ENCODE measurements at regions not wholly inside any gene's neighbourhood (a gene's known extent, or its start where the extent isn't known, plus 50 kb on each side); places are given as distances from the start of the nearest gene placed in this dataset.
A peak's percentile ranks its signal among the peaks of the same experiment; 100 is the strongest.

- Histone ChIP-seq H2BK120ac (ENCODE audit: low read depth, low read length) (no peak overlapping the region), H3K14ac (replicated peaks; ENCODE audit: low read depth, low read length) (no peak overlapping the region), H2BK20ac (ENCODE audit: low read depth, low read length) (no peak overlapping the region), H4K5ac (ENCODE audit: low read depth, low read length) (no peak overlapping the region), H4K91ac (ENCODE audit: insufficient read depth, low read depth, low read length) (no peak overlapping the region), H3K23ac (ENCODE audit: low read depth, low read length) (no peak overlapping the region), H3K4me2 (ENCODE audit: low read depth, low read length) (no peak overlapping the region), H4K20me1 (ENCODE audit: insufficient read depth, low read length) (no peaks in the 10 kb centered on the region), H3K4me3 (ENCODE audit: insufficient read depth, low read depth, low read length) (no peak overlapping the region), H2BK15ac (ENCODE audit: low read depth, low read length) (no peak overlapping the region), H3K4ac (ENCODE audit: low read depth, low read length) (no peak overlapping the region), H3K18ac (ENCODE audit: low read depth, low read length) (no peak overlapping the region), H3K27ac (ENCODE audit: insufficient read depth, low read length) (no peak overlapping the region), H2AFZ (replicated peaks; ENCODE audit: low read length, poor library complexity) (no peak overlapping the region), H2AK9ac (replicated peaks; ENCODE audit: low read depth, low read length, poor library complexity) (no peak overlapping the region), H3K36me3 (ENCODE audit: control insufficient read depth, insufficient read depth, low read length) (no peaks in the 10 kb centered on the region), H4K8ac (ENCODE audit: low read depth in 2 of 2, low read length in 2 of 2) (no peak overlapping the region), H3K9ac (ENCODE audit: low read depth, low read length) (no peak overlapping the region), H3K56ac (ENCODE audit: extremely low read depth, insufficient read depth, low read length) (no peak overlapping the region), H2BK5ac (ENCODE audit: low read depth, low read length, poor library complexity, severe bottlenecking) (no peak overlapping the region), H3K4me1 (ENCODE audit: control insufficient read depth, insufficient read depth, low read length) (no peaks in the 10 kb centered on the region), H3K9me3 (ENCODE audit: control insufficient read depth, insufficient read depth, low read length) (no peaks in the 10 kb centered on the region), H3K79me1 (ENCODE audit: low read depth in 1 of 2, low read length in 2 of 2) (no peaks in the 10 kb centered on the region), H2AK5ac (ENCODE audit: low read depth, low read length) (no peak overlapping the region), H3K27me3 (ENCODE audit: control insufficient read depth, insufficient read depth, low read length) (peaks cover 9% of the 10 kb centered on the region; the same call in 1 of the 2 replicates), H3K9me1 (ENCODE audit: insufficient read depth, low read length) (no peaks in the 10 kb centered on the region)
- ATAC-seq (ENCODE audit: low read depth) (no peak), DNase-seq (no peak)
- TF ChIP-seq USF2 (IDR thresholded peaks at IDR 0.05; ENCODE audit: low read depth, low read length) (no peak), RFX5 (IDR thresholded peaks at IDR 0.05; ENCODE audit: low read depth, low read length) (peak; percentile 68; the same call in 1 of the 2 replicates), RCOR1 (IDR thresholded peaks at IDR 0.05; ENCODE audit: insufficient replicate concordance, low read length) (no peak), CHD1 (IDR thresholded peaks at IDR 0.05; ENCODE audit: low read depth, low read length) (no peak)
- BruUV-seq (replicated peaks): no TSS peak
- in situ Hi-C loops (cut with MboI; ENCODE audit: low sequenced_read_pairs): loop anchor here (10.0 kb wide), 1 partner anchor 57 kb away; no protein-coding TSS in a partner anchor
- no CpG with 5 or more reads among the region's 6 CpGs for WGBS, 2 experiments (ENCODE audit: extremely low coverage in 2 of 2, insufficient read length in 1 of 2)
- ChIA-PET CTCF (no interaction called here), POLR2A (ENCODE audit: unreplicated experiment) (no interaction called here)
- intact Hi-C loops (cut with micrococcal nuclease): no loop called here
- dilution Hi-C loops (cut with HindIII; ENCODE audit: low sequenced_read_pairs, unreplicated experiment): no loop called here
Observed at GRCh38 chrX:39201305-39201990, 400.2 kb downstream of the MID1IP1 start.

Data from IMR-90 (cell line).